NCI-H345 treated with DMSO at 0.1 percent for 48 hours (cell line): ENCODE measurements at regions not wholly inside any gene's neighbourhood (a gene's known extent, or its start where the extent isn't known, plus 50 kb on each side); places are given as distances from the start of the nearest gene placed in this dataset.

Experiments
- DNase-seq: peaks from one replicate; lab custom pipeline; 2025; ENCODE audit not compliant: unreplicated experiment; lab: John Stamatoyannopoulos, UW

GRCh38 chrX:69365755-69366154 is 138.4 kb upstream of the NALF2 start:
- DNase-seq = no peak

- DNase-seq = no peak
Measured at GRCh38 chrX:69365349-69365748, 138.8 kb upstream of the NALF2 start.

GRCh38 chrX:69362856-69363255 is 141.3 kb upstream of the NALF2 start:
- no peak for DNase-seq

- no peak for DNase-seq
Measured at GRCh38 chrX:69362354-69362753, 141.8 kb upstream of the NALF2 start.

- DNase-seq = no peak
Measured at GRCh38 chrX:69361311-69361845, 142.7 kb upstream of the NALF2 start.

GRCh38 chrX:69357317-69357716 is 146.8 kb upstream of the NALF2 start:
- peak; percentile 25 for DNase-seq

- no peak for DNase-seq
Measured at GRCh38 chrX:69324851-69325250, 159.6 kb upstream of the PJA1 start.

- DNase-seq = no peak
Measured at GRCh38 chrX:69323786-69324720, 158.8 kb upstream of the PJA1 start.

- DNase-seq = no peak
Measured at GRCh38 chrX:69321789-69322188, 156.5 kb upstream of the PJA1 start.

- DNase-seq = no peak
Measured at GRCh38 chrX:69321006-69321655, 155.9 kb upstream of the PJA1 start.

- DNase-seq = no peak
Measured at GRCh38 chrX:69320116-69320515, 154.9 kb upstream of the PJA1 start.

GRCh38 chrX:69319376-69319775 is 154.1 kb upstream of the PJA1 start:
- no peak for DNase-seq

GRCh38 chrX:69318651-69319340 is 153.5 kb upstream of the PJA1 start:
- DNase-seq = no peak

- no peak for DNase-seq
Measured at GRCh38 chrX:69317721-69318120, 152.5 kb upstream of the PJA1 start.

- DNase-seq = no peak
Measured at GRCh38 chrX:69314436-69315348, 149.4 kb upstream of the PJA1 start.

- no peak for DNase-seq
Measured at GRCh38 chrX:69313617-69314290, 148.5 kb upstream of the PJA1 start.

- no peak for DNase-seq
Measured at GRCh38 chrX:69311936-69312670, 146.8 kb upstream of the PJA1 start.

- DNase-seq = peak; percentile 39
Measured at GRCh38 chrX:69309074-69309792, 144.0 kb upstream of the PJA1 start.

- no peak for DNase-seq
Measured at GRCh38 chrX:69307756-69308155, 142.5 kb upstream of the PJA1 start.
